ENCODE measurements at regions not wholly inside any gene's neighbourhood (a gene's known extent, or its start where the extent isn't known, plus 50 kb on each side); places are given as distances from the start of the nearest gene placed in this dataset.
"Not testable (repeated sequence)": the region's sequence is repeated elsewhere in the genome, so short reads cannot be mapped to it uniquely, and the experiment has no call there.

DNA sequence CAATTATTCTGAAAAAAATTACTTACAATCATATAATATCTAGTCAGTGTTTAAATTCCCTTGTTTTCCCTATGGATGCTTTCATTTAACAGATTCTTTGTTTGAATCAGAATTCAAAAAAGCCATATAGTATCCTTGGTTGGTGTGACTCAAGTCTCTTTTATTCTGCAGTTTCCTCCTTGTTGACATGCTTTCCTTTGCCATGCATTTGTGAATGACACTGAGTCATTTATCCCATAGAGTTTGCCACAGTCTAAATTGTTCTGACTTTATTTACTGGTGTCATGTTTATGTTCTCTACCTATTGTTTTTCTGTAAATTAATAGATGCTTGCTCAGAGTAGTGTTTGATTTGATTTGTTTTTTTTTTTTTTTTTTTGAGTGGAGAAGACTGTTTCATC is 893.8 kb upstream of the SLC10A2 start:
- no peak for DNase-seq

- DNase-seq: no peak
These were observed 892.5 kb upstream of the SLC10A2 start for GRCh38 chr13:103958691-103959090.

GRCh38 chr13:103957939-103958338 is 891.7 kb upstream of the SLC10A2 start:
- no peak for DNase-seq

DNA sequence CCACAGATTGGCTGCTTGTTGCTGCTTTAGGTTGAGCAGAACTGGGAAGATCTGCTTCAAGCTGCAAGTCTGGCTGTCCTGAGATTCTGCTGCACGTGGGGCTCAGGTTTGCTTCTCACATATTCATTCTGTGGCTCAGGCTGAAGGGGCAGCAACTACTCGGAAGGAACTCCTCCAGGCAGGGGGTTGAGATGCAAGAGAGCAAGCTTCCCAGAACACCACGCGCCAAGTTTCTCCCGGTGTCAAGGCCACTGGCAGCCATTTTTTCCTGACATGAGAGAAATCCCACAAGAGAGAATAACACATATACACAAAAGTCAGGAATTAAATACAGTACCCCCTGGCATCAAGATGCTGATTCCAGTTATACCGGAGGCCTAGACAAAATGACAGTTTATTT is 887.6 kb upstream of the SLC10A2 start:
- no peak for DNase-seq

- DNase-seq: no peak
These were observed 886.0 kb upstream of the SLC10A2 start for GRCh38 chr13:103952183-103952582.

GRCh38 chr13:103948426-103948825 is 882.2 kb upstream of the SLC10A2 start:
- DNase-seq: no peak

DNA sequence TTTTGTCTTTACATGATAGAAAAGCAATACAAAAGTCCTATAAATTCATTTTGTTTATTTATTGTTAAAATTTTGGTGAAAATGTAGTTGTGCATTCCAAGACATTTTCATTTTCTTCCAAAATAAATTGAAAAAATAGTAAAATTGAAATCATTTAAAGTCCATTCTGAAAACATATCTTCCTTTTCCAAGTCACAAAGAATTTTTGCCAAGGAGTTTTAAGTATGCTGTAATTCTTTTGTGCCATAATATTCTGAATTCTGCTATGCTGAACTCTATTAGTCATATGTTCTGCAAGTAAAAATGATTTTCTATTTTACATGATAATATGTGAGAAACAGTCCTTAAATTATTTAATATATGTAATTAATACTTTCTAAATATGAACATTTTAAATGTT is 879.6 kb upstream of the SLC10A2 start:
- no peak for DNase-seq

- no peak for DNase-seq
These were observed 875.4 kb upstream of the SLC10A2 start for GRCh38 chr13:103941506-103942140.

GRCh38 chr13:103935117-103935516 is 868.9 kb upstream of the SLC10A2 start:
- no peak for DNase-seq

DNA sequence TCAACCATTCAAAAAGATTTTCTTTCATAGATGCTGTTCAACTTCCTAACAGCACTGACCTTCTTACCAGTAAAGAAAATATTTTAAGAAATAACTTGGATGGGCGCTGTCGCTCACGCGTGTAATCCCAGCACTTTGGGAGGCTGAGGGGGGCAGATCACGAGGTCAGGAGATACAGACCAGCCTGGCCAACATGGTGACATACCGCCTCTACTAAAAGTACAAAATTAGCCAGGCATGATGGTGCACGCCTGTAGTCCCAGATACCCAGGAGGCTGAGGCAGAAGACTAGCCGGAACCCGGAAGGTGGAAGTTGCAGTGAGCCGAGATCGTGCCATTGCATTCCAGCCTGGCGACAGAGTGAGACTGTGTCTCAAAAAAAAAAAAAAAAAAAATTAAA is 865.7 kb upstream of the SLC10A2 start:
- no peak for DNase-seq

- DNase-seq: no peak
These were observed 865.2 kb upstream of the SLC10A2 start for GRCh38 chr13:103931331-103931845.

DNA sequence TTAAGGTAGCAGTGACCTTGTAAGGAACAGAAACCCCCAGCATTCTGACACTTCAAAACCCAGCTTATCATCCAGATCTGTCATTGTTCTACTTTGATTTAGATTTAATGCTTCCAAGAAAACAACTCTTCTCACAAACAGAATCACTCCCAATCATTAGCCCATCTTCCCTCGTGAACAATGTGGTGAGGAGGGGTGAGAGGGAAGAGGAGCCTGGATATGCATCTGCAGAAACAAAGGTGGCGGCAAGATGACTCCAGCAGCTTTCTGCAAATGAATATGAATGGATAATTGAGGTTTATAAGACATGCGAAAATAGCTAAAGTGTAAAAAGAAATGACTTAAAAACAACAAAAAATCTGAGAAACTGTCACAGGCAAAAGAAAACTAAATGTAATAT is 859.9 kb upstream of the SLC10A2 start:
- no peak for DNase-seq

DNA sequence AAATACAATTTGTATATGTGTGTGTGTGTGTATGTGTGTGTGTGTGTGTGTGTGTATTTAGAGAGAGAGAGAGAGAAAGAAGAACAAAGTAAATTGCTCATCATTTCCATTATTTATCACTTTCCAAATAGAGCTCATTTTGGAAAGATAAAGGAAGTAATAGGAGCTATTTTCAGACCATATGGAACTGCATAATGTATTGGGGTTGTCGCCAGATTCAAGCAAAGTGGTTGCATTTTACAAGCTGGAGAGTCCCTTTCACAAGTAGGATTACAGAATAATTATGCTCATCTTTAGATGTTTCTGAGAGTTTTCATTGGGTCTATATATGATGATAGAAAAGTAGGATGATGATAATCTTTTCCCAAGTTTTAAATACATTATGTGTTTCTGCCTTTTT is 842.7 kb upstream of the SLC10A2 start:
- DNase-seq: no peak

DNA sequence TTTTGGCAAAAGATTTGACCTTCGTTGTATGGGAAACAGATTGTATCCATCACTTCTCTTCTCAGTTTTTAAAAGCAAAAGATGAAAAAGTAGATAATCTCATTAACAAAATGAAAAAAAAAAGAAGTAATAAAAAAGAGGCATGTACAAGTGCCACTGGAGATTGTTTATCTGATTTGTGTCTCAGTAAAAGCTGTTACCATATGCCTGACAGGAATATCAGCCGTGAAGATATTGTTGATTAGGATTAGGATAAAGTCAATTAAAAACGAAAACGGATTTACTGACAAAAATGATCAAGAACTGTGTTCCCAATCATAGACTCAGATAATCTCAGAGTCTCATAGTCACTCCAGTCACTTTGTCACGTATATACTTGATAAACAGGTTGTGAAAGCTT is 842.1 kb upstream of the SLC10A2 start:
- DNase-seq: no peak

GRCh38 chr13:103903790-103904189 is 837.6 kb upstream of the SLC10A2 start:
- no peak for DNase-seq

DNA sequence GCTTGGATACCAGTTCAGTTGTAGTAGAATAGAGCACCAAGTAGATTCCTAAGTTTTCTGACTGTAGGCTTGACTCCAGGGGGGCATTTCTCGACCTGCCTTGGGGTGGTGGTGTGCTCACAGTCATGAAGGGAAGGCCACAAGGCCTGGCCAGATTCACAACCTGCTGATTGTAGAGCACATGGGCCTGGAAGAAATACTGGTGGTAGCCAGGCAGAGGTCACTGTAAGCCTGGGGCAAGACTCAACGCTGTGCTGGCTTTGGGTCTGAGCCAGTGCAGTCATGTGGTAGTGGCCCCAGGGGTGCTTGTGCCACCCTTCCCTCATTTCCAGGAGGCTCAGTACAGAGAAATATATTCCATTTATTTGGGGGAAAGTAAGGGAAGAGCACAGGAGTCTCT is 832.3 kb upstream of the SLC10A2 start:
- DNase-seq: no peak

- DNase-seq: no peak
These were observed 829.8 kb upstream of the SLC10A2 start for GRCh38 chr13:103895835-103896531.

GRCh38 chr13:103894626-103895025 is 828.4 kb upstream of the SLC10A2 start:
- no peak for DNase-seq

- no peak for DNase-seq
These were observed 818.0 kb upstream of the SLC10A2 start for GRCh38 chr13:103884101-103884723.

GRCh38 chr13:103883698-103884097 is 817.5 kb upstream of the SLC10A2 start:
- DNase-seq: no peak

DNA sequence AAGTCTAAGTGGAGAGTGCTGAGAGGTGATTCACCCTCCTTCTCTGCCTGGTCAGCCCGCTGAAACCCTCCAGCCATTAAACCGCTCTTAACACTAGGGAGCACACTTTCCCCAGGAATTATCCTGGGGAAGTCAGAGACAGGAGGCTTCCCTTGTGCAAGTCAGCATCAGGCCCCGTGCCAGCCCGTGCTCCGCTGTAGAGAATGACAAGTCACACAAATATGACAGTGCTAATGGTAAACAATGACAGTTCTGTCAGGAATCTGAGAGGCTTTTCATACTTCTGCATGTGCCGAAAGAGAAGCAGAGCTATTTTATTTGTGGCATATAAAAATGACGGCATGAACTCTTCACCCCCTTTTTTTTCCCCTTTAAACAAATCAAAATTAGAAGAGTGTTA is 816.9 kb upstream of the SLC10A2 start:
- DNase-seq: no peak

GRCh38 chr13:103880146-103880545 is 813.9 kb upstream of the SLC10A2 start:
- DNase-seq: not testable (repeated sequence)

DNA sequence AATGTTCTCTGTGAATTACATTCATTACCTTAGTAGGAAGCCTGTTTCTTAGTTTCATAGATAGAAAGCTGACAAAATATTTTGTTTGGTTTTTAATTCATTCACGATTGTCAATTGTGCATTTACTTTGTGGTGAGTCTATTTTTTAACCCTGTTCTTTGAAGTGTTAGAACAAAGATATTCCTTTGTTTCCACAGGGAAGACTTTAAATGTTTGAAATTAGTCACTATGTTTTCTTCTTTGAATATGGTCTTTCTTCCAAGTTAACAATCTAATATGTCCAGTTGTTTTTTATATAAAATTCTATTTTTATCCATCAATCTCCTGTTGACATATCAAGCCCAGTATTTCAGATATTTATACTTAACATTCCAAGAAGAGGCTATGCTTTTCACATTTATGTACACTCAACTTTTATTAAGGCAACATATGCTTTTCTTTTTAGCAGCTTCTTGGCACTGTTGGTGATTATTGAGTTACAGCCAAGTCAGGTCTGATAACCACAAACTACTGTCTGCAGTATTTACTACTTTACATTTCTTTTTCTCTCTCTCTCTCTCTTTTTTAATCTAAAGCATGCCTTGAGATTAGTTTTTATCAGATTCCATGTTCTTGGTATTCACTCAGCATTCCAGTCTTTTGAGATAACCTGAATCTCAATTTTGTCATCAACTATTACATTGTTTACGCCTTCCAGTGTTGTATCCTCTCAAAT is 812.8 kb upstream of the SLC10A2 start:
- no peak for DNase-seq

DNA sequence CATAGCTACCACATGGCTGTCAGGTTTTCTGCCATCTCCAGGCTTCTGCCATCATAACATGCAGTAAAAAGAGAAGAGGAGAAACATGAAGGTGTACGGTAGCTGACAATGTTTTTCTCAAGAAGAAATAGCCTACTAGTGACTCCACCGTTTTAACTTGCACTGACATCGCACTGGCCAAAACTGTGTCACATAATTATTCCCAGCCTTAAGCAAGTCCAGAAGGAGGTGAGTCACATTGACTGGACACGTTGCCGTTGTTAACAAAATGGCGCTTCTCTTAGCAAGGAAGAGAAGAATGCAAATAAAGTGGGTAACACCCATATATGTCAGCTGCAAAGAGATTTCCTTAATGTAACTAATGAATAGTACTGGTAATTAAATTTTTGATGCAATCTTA is 810.4 kb upstream of the SLC10A2 start:
- DNase-seq: no peak

Measured in NCI-H2029 (cell line).